H9 (cell line): ENCODE measurements at regions not wholly inside any gene's neighbourhood (a gene's known extent, or its start where the extent isn't known, plus 50 kb on each side); places are given as distances from the start of the nearest gene placed in this dataset.
A peak's percentile ranks its signal among the peaks of the same experiment; 100 is the strongest.

Experiments
- DNase-seq: peaks from one replicate; pipeline ENCODE4 v3.0.0-alpha.2; 2017
- H2AFZ ChIP-seq: one replicate; pipeline ENCODE4 v1.6.1; 2013; ENCODE audit warnings: mild to moderate bottlenecking, low read length, control low read depth, moderate library complexity
- H2AK5ac ChIP-seq: 2 replicates; pipeline ENCODE4 v1.6.1; 2013; ENCODE audit warnings: low read length, control low read depth, mixed read lengths; ENCODE audit not compliant: insufficient read length
- H2BK120ac ChIP-seq: one replicate; pipeline ENCODE4 v1.6.1; 2013; ENCODE audit warnings: low read depth, mild to moderate bottlenecking, low read length, control low read depth, inconsistent platforms; ENCODE audit not compliant: poor library complexity, severe bottlenecking
- H2BK12ac ChIP-seq: 2 replicates; pipeline ENCODE4 v1.6.1; 2013; ENCODE audit warnings: low read length, control low read depth, mixed read lengths, low read depth; ENCODE audit not compliant: insufficient read length
- H2BK15ac ChIP-seq: 2 replicates; pipeline ENCODE4 v1.6.1; 2013; ENCODE audit warnings: low read depth, low read length, control low read depth
- H2BK20ac ChIP-seq: one replicate; pipeline ENCODE4 v1.6.1; 2013; ENCODE audit warnings: low read depth, mild to moderate bottlenecking, low read length, control low read depth, inconsistent platforms; ENCODE audit not compliant: poor library complexity, severe bottlenecking
- H2BK5ac ChIP-seq: 2 replicates; pipeline ENCODE4 v1.6.1; 2013; ENCODE audit warnings: low read length, control low read depth, mixed read lengths; ENCODE audit not compliant: insufficient read length
- H3K14ac ChIP-seq: 2 replicates; pipeline ENCODE4 v1.6.1; 2013; ENCODE audit warnings: low read length, control low read depth; ENCODE audit not compliant: insufficient read depth
- H3K18ac ChIP-seq: 2 replicates; pipeline ENCODE4 v1.6.1; 2013; ENCODE audit warnings: low read depth, mild to moderate bottlenecking, mixed read lengths, low read length, control low read depth; ENCODE audit not compliant: insufficient read length
- H3K23ac ChIP-seq: 2 replicates; pipeline ENCODE4 v1.6.1; 2013; ENCODE audit warnings: low read length, control low read depth, mixed read lengths, low read depth; ENCODE audit not compliant: insufficient read length
- H3K23me2 ChIP-seq: 2 replicates; pipeline ENCODE4 v1.6.1; 2013; ENCODE audit warnings: low read depth, mild to moderate bottlenecking, mixed read lengths, low read length, control low read depth; ENCODE audit not compliant: insufficient read length, poor library complexity, severe bottlenecking
- H3K27ac ChIP-seq: 2 replicates; pipeline ENCODE4 v1.5.1; 2013; ENCODE audit warnings: low read length, control low read depth, mixed read lengths, low read depth; ENCODE audit not compliant: insufficient read length
- H3K27me3 ChIP-seq: 2 replicates; pipeline ENCODE4 v1.6.1; 2013; ENCODE audit warnings: low read length, control low read depth, inconsistent platforms; ENCODE audit not compliant: insufficient read depth
- H3K4ac ChIP-seq: 2 replicates; pipeline ENCODE4 v1.6.1; 2013; ENCODE audit warnings: low read depth, mild to moderate bottlenecking, control low read depth, inconsistent platforms, low read length, moderate library complexity
- H3K4me1 ChIP-seq: 2 replicates; pipeline ENCODE4 v1.6.1; 2013; ENCODE audit warnings: low read length, control low read depth, inconsistent platforms; ENCODE audit not compliant: insufficient read depth
- H3K4me2 ChIP-seq: 2 replicates; pipeline ENCODE4 v1.6.1; 2013; ENCODE audit warnings: low read length, control low read depth, mixed read lengths; ENCODE audit not compliant: insufficient read length, insufficient read depth
- H3K56ac ChIP-seq: 2 replicates; pipeline ENCODE4 v1.6.1; 2013; ENCODE audit warnings: low read depth, mild to moderate bottlenecking, mixed read lengths, low read length, control low read depth; ENCODE audit not compliant: insufficient read length
- H3K79me1 ChIP-seq: 2 replicates; pipeline ENCODE4 v1.6.1; 2013; ENCODE audit warnings: low read depth, mild to moderate bottlenecking, moderate library complexity, low read length, control low read depth, inconsistent platforms; ENCODE audit not compliant: insufficient read depth, poor library complexity, severe bottlenecking
- H3K79me2 ChIP-seq: 2 replicates; pipeline ENCODE4 v1.6.1; 2013; ENCODE audit warnings: low read length, control low read depth, inconsistent platforms; ENCODE audit not compliant: insufficient read depth
- H3K9ac ChIP-seq: 2 replicates; pipeline ENCODE4 v1.6.1; 2013; ENCODE audit warnings: low read length, control low read depth, mixed read lengths; ENCODE audit not compliant: insufficient read length; ENCODE audit errors: extremely low read depth
- H3K9me3 ChIP-seq: one replicate; pipeline ENCODE4 v1.6.1; 2013; ENCODE audit warnings: low read depth, low read length, inconsistent platforms; ENCODE audit not compliant: control insufficient read depth
- H3T11ph ChIP-seq: one replicate; pipeline ENCODE4 v1.6.1; 2013; ENCODE audit warnings: mild to moderate bottlenecking, low read length, control low read depth, inconsistent platforms
- H4K20me1 ChIP-seq: one replicate; pipeline ENCODE4 v1.6.1; 2013; ENCODE audit not compliant: control insufficient read depth, insufficient read length, insufficient read depth
- H4K5ac ChIP-seq: 2 replicates; pipeline ENCODE4 v1.6.1; 2013; ENCODE audit warnings: low read depth, mild to moderate bottlenecking, mixed read lengths, low read length, control low read depth; ENCODE audit not compliant: insufficient read length
- H4K8ac ChIP-seq: replicated peaks from 2 replicates; pipeline ENCODE4 v1.6.1; 2013; ENCODE audit warnings: low read length, control low read depth, mixed read lengths, low read depth; ENCODE audit not compliant: insufficient read length
- H4K91ac ChIP-seq: 2 replicates; pipeline ENCODE4 v1.6.1; 2013; ENCODE audit warnings: low read depth, mild to moderate bottlenecking, moderate library complexity, mixed read lengths, low read length, control low read depth; ENCODE audit not compliant: insufficient read length
- H3K27ac Mint-ChIP-seq, 3 experiments: 2 replicates in 2 of 3; 3 replicates in 1 of 3; pipeline ENCODE4 v1.8.0; 2020 to 2021; ENCODE audit warnings: mixed read lengths in 3 of 3, mild to moderate bottlenecking in 1 of 3, moderate library complexity in 1 of 3
- H3K27me3 Mint-ChIP-seq: 2 replicates; pipeline ENCODE4 v1.8.0; 2021; ENCODE audit warnings: low read depth, mild to moderate bottlenecking, moderate library complexity, mixed read lengths
- H3K36me3 Mint-ChIP-seq, 3 experiments: 2 replicates in 2 of 3; 3 replicates in 1 of 3; pipeline ENCODE4 v1.8.0; 2020 to 2021; ENCODE audit warnings: low read depth in 3 of 3, mixed read lengths in 3 of 3; ENCODE audit not compliant: insufficient read depth in 1 of 3
- H3K4me1 Mint-ChIP-seq, 2 experiments: 2 replicates each; pipeline ENCODE4 v1.8.0; 2020; ENCODE audit warnings: mixed read lengths in 2 of 2
- H3K4me3 Mint-ChIP-seq, 2 experiments: 2 replicates in 1 of 2; 3 replicates in 1 of 2; pipeline ENCODE4 v1.8.0; 2020 to 2021; ENCODE audit warnings: mild to moderate bottlenecking in 2 of 2, mixed read lengths in 2 of 2, moderate library complexity in 1 of 2
- H3K9me3 Mint-ChIP-seq, 2 experiments: 2 replicates in 1 of 2; 3 replicates in 1 of 2; pipeline ENCODE4 v1.8.0; 2020; ENCODE audit warnings: mild to moderate bottlenecking in 2 of 2, mixed read lengths in 2 of 2, moderate library complexity in 1 of 2
- WGBS: extraction: QIAGEN DNeasy Blood & Tissue Kit; methylation state at CpG from one replicate; pipeline ENCODE4 v1.1.7; 2013; ENCODE audit warnings: missing lambda C conversion rate, low lambda C conversion rate, mixed read lengths; ENCODE audit not compliant: insufficient read length; ENCODE audit errors: extremely low coverage; 5-methylcytosine and 5-hydroxymethylcytosine counted together
- TF ChIP-seq, protein P1 (sequence below): fragments of 200-600 bp; sonication (generic); conservative IDR thresholded peaks from 3 replicates; pipeline ENCODE4 v1.8.0; 2021; ENCODE audit warnings: antibody characterized with exemption, mild to moderate bottlenecking

DNA sequence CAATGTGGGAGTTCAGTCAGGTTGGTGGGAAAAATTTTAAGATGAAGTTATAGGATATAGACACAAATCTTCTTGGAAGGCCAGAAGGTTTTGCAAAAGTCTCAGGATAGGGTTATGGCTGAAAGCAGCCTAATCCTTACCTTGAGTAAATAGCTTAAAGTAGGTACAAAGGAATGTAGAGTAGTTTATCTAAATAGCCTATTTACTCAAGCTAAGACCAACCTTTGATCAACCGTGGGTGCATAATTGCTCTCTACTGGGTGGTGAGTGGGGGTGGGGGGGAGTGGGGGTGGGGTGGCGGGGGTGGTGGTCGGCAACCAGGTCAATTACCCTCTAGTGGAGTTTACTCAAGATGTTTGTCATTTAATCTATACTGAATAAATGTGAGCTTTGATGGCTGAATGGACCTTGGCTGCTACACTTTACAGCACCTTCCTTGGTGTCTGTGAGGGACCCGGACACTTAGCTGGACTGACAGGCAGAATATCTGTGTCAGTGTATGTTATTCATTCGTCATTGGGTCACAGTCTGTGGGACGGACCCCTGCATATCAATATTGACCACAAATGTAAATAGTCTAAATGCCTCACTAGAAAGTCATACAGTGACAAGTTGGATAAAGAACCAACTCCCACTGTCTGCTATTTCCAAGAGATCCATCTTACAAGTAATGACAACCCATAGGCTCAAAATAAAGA lies 545.7 kb upstream of the PABPC4L start:
- no peak overlapping the region for H2BK20ac ChIP-seq
- no peak overlapping the region for H4K5ac ChIP-seq
- no peak overlapping the region for H3K27ac ChIP-seq
- H2BK12ac ChIP-seq = no peak overlapping the region
- H3K18ac ChIP-seq = no peak overlapping the region
- H2BK120ac ChIP-seq = no peak overlapping the region
- H3K56ac ChIP-seq = no peak overlapping the region
- H3K27me3 ChIP-seq = no peaks in the 10 kb centered on the region
- no peak overlapping the region for H3K14ac ChIP-seq
- no peak overlapping the region for H2AFZ ChIP-seq
- no peak overlapping the region for H2BK15ac ChIP-seq
- no peak overlapping the region for H2AK5ac ChIP-seq
- H3K9ac ChIP-seq = no peak overlapping the region
- no peaks in the 10 kb centered on the region for H3K4me1 ChIP-seq
- no CpG with 5 or more reads among the region's 6 CpGs for WGBS
- peak overlapping the region in 1 of 3 experiments; percentile 11; a peak in 1 of 7 replicates for H3K27ac Mint-ChIP-seq
- H3T11ph ChIP-seq = no peak overlapping the region
- no peaks in the 10 kb centered on the region for H3K9me3 ChIP-seq
- peaks cover 15 to 19% of the 10 kb centered on the region in 2 experiments for H3K4me1 Mint-ChIP-seq
- H3K4ac ChIP-seq = no peak overlapping the region
- H3K79me1 ChIP-seq = no peaks in the 10 kb centered on the region
- H4K8ac ChIP-seq = no peak overlapping the region
- no peak overlapping the region for H3K4me2 ChIP-seq
- no peaks in the 10 kb centered on the region for H3K79me2 ChIP-seq
- H4K20me1 ChIP-seq = no peaks in the 10 kb centered on the region
- peaks cover 0 to 23% (median 20%) of the 10 kb centered on the region in 3 experiments for H3K36me3 Mint-ChIP-seq
- H3K23me2 ChIP-seq = no peaks in the 10 kb centered on the region
- H2BK5ac ChIP-seq = no peak overlapping the region
- DNase-seq = no peak
- no peak overlapping the region for H3K23ac ChIP-seq
- TF ChIP-seq, protein P1, sequence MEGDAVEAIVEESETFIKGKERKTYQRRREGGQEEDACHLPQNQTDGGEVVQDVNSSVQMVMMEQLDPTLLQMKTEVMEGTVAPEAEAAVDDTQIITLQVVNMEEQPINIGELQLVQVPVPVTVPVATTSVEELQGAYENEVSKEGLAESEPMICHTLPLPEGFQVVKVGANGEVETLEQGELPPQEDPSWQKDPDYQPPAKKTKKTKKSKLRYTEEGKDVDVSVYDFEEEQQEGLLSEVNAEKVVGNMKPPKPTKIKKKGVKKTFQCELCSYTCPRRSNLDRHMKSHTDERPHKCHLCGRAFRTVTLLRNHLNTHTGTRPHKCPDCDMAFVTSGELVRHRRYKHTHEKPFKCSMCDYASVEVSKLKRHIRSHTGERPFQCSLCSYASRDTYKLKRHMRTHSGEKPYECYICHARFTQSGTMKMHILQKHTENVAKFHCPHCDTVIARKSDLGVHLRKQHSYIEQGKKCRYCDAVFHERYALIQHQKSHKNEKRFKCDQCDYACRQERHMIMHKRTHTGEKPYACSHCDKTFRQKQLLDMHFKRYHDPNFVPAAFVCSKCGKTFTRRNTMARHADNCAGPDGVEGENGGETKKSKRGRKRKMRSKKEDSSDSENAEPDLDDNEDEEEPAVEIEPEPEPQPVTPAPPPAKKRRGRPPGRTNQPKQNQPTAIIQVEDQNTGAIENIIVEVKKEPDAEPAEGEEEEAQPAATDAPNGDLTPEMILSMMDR = no peak
- peaks cover 9 to 11% of the 10 kb centered on the region in 2 experiments; a peak in 4 of 5 replicates for H3K9me3 Mint-ChIP-seq
- H3K27me3 Mint-ChIP-seq = peaks cover 5% of the 10 kb centered on the region; the same call in 1 of the 2 replicates
- no peak overlapping the region for H4K91ac ChIP-seq
- H3K4me3 Mint-ChIP-seq = no peak overlapping the region
